ENCODE measurements at regions not wholly inside any gene's neighbourhood (a gene's known extent, or its start where the extent isn't known, plus 50 kb on each side); places are given as distances from the start of the nearest gene placed in this dataset.

DNA sequence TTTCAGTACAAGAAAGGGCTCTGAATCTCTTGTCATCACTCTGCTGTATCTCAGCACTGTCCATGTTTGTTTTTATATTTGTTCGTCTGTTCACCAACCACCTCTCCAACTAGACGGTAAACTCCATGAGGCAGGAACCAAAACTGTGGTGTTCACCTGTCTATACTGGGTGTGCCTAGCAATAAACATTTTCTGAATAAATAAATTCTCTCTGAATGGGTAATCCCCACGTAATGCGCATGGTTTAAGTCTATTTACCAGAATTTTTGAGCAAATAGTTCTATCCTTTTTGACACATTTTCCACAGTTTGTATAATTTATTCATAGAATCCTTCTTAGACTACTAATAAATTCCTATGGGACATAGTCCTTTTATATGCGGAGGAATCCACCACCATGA is 400.6 kb upstream of the CFAP20DC start:
- no peak for TF ChIP-seq CTCF (IDR thresholded peaks at IDR 0.05; ENCODE audit: insufficient read depth, low read length, poor library complexity, severe bottlenecking)
- Histone ChIP-seq H3K36me3 (ENCODE audit: control insufficient read depth, insufficient read depth, low read length) (no peaks in the 10 kb centered on the region), H3K4me3 (ENCODE audit: low read depth, low read length) (no peak overlapping the region), H3K27me3 (ENCODE audit: control insufficient read depth, insufficient read depth, low read length) (no peaks in the 10 kb centered on the region)
- DNase-seq (ENCODE audit: low read depth) = no peak

DNA sequence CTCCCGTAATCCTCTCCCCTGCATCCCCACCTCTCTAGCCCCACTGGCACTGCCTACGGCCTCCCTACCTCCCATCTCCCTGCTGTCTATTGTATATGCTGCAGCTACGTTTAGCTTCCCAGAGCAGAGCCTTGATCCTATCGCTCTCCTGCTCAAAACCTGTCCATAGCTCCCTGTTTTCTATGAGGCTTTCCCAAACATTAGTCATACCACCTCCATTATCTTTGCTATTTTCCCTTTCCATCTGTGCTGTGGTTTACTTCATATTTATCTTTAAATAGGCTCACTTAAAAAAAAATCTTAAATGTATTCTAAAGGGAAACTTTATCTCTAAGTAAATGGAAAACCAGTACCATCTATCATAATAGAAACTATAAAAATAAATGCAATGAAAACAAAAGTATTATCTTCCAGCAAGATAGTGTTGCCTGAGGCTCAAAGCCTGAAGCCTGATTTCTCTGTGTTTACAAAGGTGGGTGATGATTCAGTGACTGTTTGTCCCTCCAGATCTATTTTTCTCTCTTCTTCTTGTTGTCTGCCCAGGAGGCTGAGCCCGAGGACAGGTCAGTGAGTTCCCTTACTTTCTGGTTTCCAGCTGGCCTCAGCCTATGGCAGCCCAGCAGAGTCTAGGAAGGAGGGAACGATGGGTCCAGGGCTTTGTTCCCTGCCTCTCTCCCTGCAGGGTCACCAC is 397.1 kb upstream of the CFAP20DC start:
- H3K27me3 ChIP-seq (ENCODE audit: control insufficient read depth, insufficient read depth, low read length) = no peaks in the 10 kb centered on the region
- TF ChIP-seq CTCF (IDR thresholded peaks at IDR 0.05; ENCODE audit: insufficient read depth, low read length, poor library complexity, severe bottlenecking) = no peak
- no peaks in the 10 kb centered on the region for H3K36me3 ChIP-seq (ENCODE audit: control insufficient read depth, insufficient read depth, low read length)
- DNase-seq (ENCODE audit: low read depth) = no peak
- no peak overlapping the region for H3K4me3 ChIP-seq (ENCODE audit: low read depth, low read length)

GRCh38 chr3:59444676-59445075 is 394.9 kb upstream of the CFAP20DC start:
- no peaks in the 10 kb centered on the region for H3K27me3 ChIP-seq (ENCODE audit: control insufficient read depth, insufficient read depth, low read length)
- no peak for DNase-seq (ENCODE audit: low read depth)
- no peaks in the 10 kb centered on the region for H3K36me3 ChIP-seq (ENCODE audit: control insufficient read depth, insufficient read depth, low read length)
- no peak for TF ChIP-seq CTCF (IDR thresholded peaks at IDR 0.05; ENCODE audit: insufficient read depth, low read length, poor library complexity, severe bottlenecking)
- no peak overlapping the region for H3K4me3 ChIP-seq (ENCODE audit: low read depth, low read length)

- TF ChIP-seq CTCF (IDR thresholded peaks at IDR 0.05; ENCODE audit: insufficient read depth, low read length, poor library complexity, severe bottlenecking) = no peak
- Histone ChIP-seq H3K36me3 (ENCODE audit: control insufficient read depth, insufficient read depth, low read length) (no peaks in the 10 kb centered on the region), H3K27me3 (ENCODE audit: control insufficient read depth, insufficient read depth, low read length) (no peaks in the 10 kb centered on the region), H3K4me3 (ENCODE audit: low read depth, low read length) (no peak overlapping the region)
- DNase-seq (ENCODE audit: low read depth) = no peak
These were observed 394.5 kb upstream of the CFAP20DC start for GRCh38 chr3:59444294-59444671.

GRCh38 chr3:59443618-59444293 is 393.9 kb upstream of the CFAP20DC start:
- no peaks in the 10 kb centered on the region for H3K36me3 ChIP-seq (ENCODE audit: control insufficient read depth, insufficient read depth, low read length)
- H3K27me3 ChIP-seq (ENCODE audit: control insufficient read depth, insufficient read depth, low read length) = no peaks in the 10 kb centered on the region
- H3K4me3 ChIP-seq (ENCODE audit: low read depth, low read length) = no peak overlapping the region
- TF ChIP-seq CTCF (IDR thresholded peaks at IDR 0.05; ENCODE audit: insufficient read depth, low read length, poor library complexity, severe bottlenecking) = no peak
- DNase-seq (ENCODE audit: low read depth) = no peak

DNA sequence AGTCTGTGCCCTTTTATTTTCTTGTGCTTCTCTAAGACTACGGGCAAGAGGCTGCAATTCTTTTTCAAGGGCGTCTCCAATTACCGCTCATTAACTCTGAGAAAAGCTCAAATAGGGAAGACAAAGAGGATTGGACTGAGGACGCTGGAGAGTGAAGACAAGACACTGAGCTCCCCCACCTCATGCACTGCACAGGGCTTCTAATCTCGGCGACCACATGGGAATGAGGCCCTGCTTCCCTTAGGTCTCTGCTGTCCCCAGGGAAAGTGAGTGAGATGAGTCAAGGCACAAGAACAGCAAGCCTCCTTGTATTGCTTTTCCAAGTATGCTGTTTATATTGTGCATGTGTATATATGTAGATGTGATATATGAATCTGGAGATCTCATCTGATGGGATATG is 392.2 kb upstream of the CFAP20DC start:
- no peak overlapping the region for H3K4me3 ChIP-seq (ENCODE audit: low read depth, low read length)
- TF ChIP-seq CTCF (IDR thresholded peaks at IDR 0.05; ENCODE audit: insufficient read depth, low read length, poor library complexity, severe bottlenecking) = no peak
- no peaks in the 10 kb centered on the region for H3K36me3 ChIP-seq (ENCODE audit: control insufficient read depth, insufficient read depth, low read length)
- no peak for DNase-seq (ENCODE audit: low read depth)
- H3K27me3 ChIP-seq (ENCODE audit: control insufficient read depth, insufficient read depth, low read length) = no peaks in the 10 kb centered on the region
